HEK293 (cell line): ENCODE measurements at regions not wholly inside any gene's neighbourhood (a gene's known extent, or its start where the extent isn't known, plus 50 kb on each side); places are given as distances from the start of the nearest gene placed in this dataset.

Experiments
- HOXA7 ChIP-seq: sonication (generic); formaldehyde crosslinking; IDR thresholded peaks from 2 replicates; pipeline ENCODE4 v1.8.1; 2022; ENCODE audit warnings: missing genetic modification reagents, borderline replicate concordance
- IKZF3 ChIP-seq: fragments of 450-650 bp; IDR thresholded peaks from 2 replicates; pipeline ENCODE4 v1.5.0; 2018; ENCODE audit warnings: missing biosample characterization, mild to moderate bottlenecking, missing genetic modification characterization, moderate library complexity
- KLF7 ChIP-seq: fragments of 450-650 bp; formaldehyde crosslinking; IDR thresholded peaks from 2 replicates; pipeline ENCODE4 v1.5.1; 2016; ENCODE audit warnings: missing biosample characterization, missing genetic modification characterization, borderline replicate concordance
- MEIS1 ChIP-seq: sonication (generic); formaldehyde crosslinking; IDR thresholded peaks from 2 replicates; pipeline ENCODE4 v1.8.1; 2022; ENCODE audit warnings: missing genetic modification reagents, mild to moderate bottlenecking, borderline replicate concordance
- OVOL3 ChIP-seq: fragments of 450-650 bp; formaldehyde crosslinking; IDR thresholded peaks from 2 replicates; pipeline ENCODE4 v1.5.1; 2016; ENCODE audit warnings: missing biosample characterization, missing genetic modification characterization
- PRDM4 ChIP-seq: fragments of 450-650 bp; formaldehyde crosslinking; IDR thresholded peaks from 2 replicates; pipeline ENCODE4 v1.5.1; 2017; ENCODE audit warnings: missing biosample characterization, missing genetic modification characterization
- PRDM6 ChIP-seq: fragments of 450-650 bp; formaldehyde crosslinking; IDR thresholded peaks from 2 replicates; pipeline ENCODE4 v1.5.1; 2017; ENCODE audit warnings: missing biosample characterization, missing genetic modification characterization
- SETDB1 ChIP-seq: IDR thresholded peaks from one replicate; pipeline ENCODE4 v1.6.1; 2017; ENCODE audit warnings: mild to moderate bottlenecking, low read length, moderate library complexity, mixed read lengths; ENCODE audit not compliant: insufficient read length
- SP3 ChIP-seq: fragments of 450-650 bp; formaldehyde crosslinking; IDR thresholded peaks from 2 replicates; pipeline ENCODE4 v1.5.1; 2016; ENCODE audit warnings: missing biosample characterization, missing genetic modification characterization
- YY1 ChIP-seq: fragments of 450-650 bp; formaldehyde crosslinking; IDR thresholded peaks from 2 replicates; pipeline ENCODE4 v1.5.1; 2018; ENCODE audit warnings: missing biosample characterization, missing genetic modification characterization
- ZBTB10 ChIP-seq: fragments of 450-650 bp; formaldehyde crosslinking; IDR thresholded peaks from 2 replicates; pipeline ENCODE4 v1.5.1; 2016; ENCODE audit warnings: missing biosample characterization, missing genetic modification characterization
- ZEB2 ChIP-seq: fragments of 450-650 bp; formaldehyde crosslinking; IDR thresholded peaks from 2 replicates; pipeline ENCODE4 v1.5.1; 2016; ENCODE audit warnings: missing biosample characterization, missing genetic modification characterization
- ZNF132 ChIP-seq: fragments of 450-650 bp; formaldehyde crosslinking; IDR thresholded peaks from 2 replicates; pipeline ENCODE4 v1.5.1; 2017; ENCODE audit warnings: missing biosample characterization, missing genetic modification characterization, borderline replicate concordance
- ZNF138 ChIP-seq: fragments of 450-650 bp; formaldehyde crosslinking; IDR thresholded peaks from 2 replicates; pipeline ENCODE4 v1.5.1; 2016; ENCODE audit warnings: missing biosample characterization, missing genetic modification characterization, borderline replicate concordance
- ZNF16 ChIP-seq: fragments of 450-650 bp; formaldehyde crosslinking; IDR thresholded peaks from 2 replicates; pipeline ENCODE4 v1.5.1; 2016; ENCODE audit warnings: low read depth, missing biosample characterization, missing genetic modification characterization
- ZNF169 ChIP-seq: fragments of 450-650 bp; formaldehyde crosslinking; IDR thresholded peaks from 2 replicates; pipeline ENCODE4 v1.5.1; 2016; ENCODE audit warnings: missing biosample characterization, missing genetic modification characterization
- ZNF174 ChIP-seq: fragments of 450-650 bp; formaldehyde crosslinking; IDR thresholded peaks from 2 replicates; pipeline ENCODE4 v1.5.0; 2017; ENCODE audit warnings: missing biosample characterization, mild to moderate bottlenecking, missing genetic modification characterization
- ZNF19 ChIP-seq: fragments of 450-650 bp; formaldehyde crosslinking; IDR thresholded peaks from 2 replicates; pipeline ENCODE4; 2016; ENCODE audit warnings: missing biosample characterization, missing genetic modification characterization, low read depth
- ZNF202 ChIP-seq: fragments of 450-650 bp; formaldehyde crosslinking; IDR thresholded peaks from 2 replicates; pipeline ENCODE4 v1.5.1; 2016; ENCODE audit warnings: missing biosample characterization, missing genetic modification characterization, borderline replicate concordance
- ZNF239 ChIP-seq: fragments of 450-650 bp; formaldehyde crosslinking; IDR thresholded peaks from 2 replicates; pipeline ENCODE4 v1.5.1; 2016; ENCODE audit warnings: missing biosample characterization, missing genetic modification characterization
- ZNF266 ChIP-seq: fragments of 450-650 bp; formaldehyde crosslinking; IDR thresholded peaks from 2 replicates; pipeline ENCODE4 v1.5.1; 2016; ENCODE audit warnings: missing biosample characterization, missing genetic modification characterization, low read depth
- ZNF274 ChIP-seq, 2 experiments: fragments of 200-500 bp in 1 of 2; fragments of 450-650 bp in 1 of 2; sonication (Bioruptor generic) in 1 of 2; formaldehyde crosslinking in 1 of 2; IDR thresholded peaks; 2 replicates each; pipeline versions ENCODE4 v1.5.1 to v1.6.1; 2014 to 2016; ENCODE audit warnings: borderline replicate concordance in 1 of 2, inconsistent platforms in 1 of 2, low read length in 1 of 2, missing biosample characterization in 1 of 2, missing genetic modification characterization in 1 of 2
- ZNF302 ChIP-seq: fragments of 450-650 bp; formaldehyde crosslinking; IDR thresholded peaks from 2 replicates; pipeline ENCODE4 v1.5.1; 2016; ENCODE audit warnings: missing biosample characterization, missing genetic modification characterization, low read depth
- ZNF324 ChIP-seq: fragments of 450-650 bp; formaldehyde crosslinking; IDR thresholded peaks from 2 replicates; pipeline ENCODE4 v1.5.1; 2016; ENCODE audit warnings: missing biosample characterization, missing genetic modification characterization
- ZNF341 ChIP-seq: fragments of 450-650 bp; formaldehyde crosslinking; IDR thresholded peaks from 2 replicates; pipeline ENCODE4; 2016; ENCODE audit warnings: low read depth, missing biosample characterization, missing genetic modification characterization
- ZNF530 ChIP-seq: fragments of 450-650 bp; formaldehyde crosslinking; IDR thresholded peaks from 2 replicates; pipeline ENCODE4 v1.5.1; 2016; ENCODE audit warnings: low read depth, missing biosample characterization, missing genetic modification characterization
- ZNF555 ChIP-seq: fragments of 450-650 bp; formaldehyde crosslinking; conservative IDR thresholded peaks from 2 replicates; pipeline ENCODE4 v1.5.1; 2017; ENCODE audit warnings: missing biosample characterization, mild to moderate bottlenecking, missing genetic modification characterization, inconsistent platforms
- ZNF596 ChIP-seq: fragments of 450-650 bp; IDR thresholded peaks from 2 replicates; pipeline ENCODE4 v1.5.0; 2018; ENCODE audit warnings: missing biosample characterization, mild to moderate bottlenecking, missing genetic modification characterization, moderate library complexity
- ZNF610 ChIP-seq: fragments of 450-650 bp; formaldehyde crosslinking; IDR thresholded peaks from 2 replicates; pipeline ENCODE4 v1.5.1; 2016; ENCODE audit warnings: missing biosample characterization, missing genetic modification characterization, borderline replicate concordance
- ZNF621 ChIP-seq: fragments of 450-650 bp; formaldehyde crosslinking; IDR thresholded peaks from 2 replicates; pipeline ENCODE4 v1.5.1; 2017; ENCODE audit warnings: missing biosample characterization, missing genetic modification characterization
- ZNF629 ChIP-seq: fragments of 450-650 bp; formaldehyde crosslinking; IDR thresholded peaks from 2 replicates; pipeline ENCODE4 v1.5.1; 2017; ENCODE audit warnings: missing biosample characterization, missing genetic modification characterization
- ZNF791 ChIP-seq: fragments of 450-650 bp; formaldehyde crosslinking; IDR thresholded peaks from 2 replicates; pipeline ENCODE4 v1.5.1; 2016; ENCODE audit warnings: missing biosample characterization, missing genetic modification characterization
- ZNF792 ChIP-seq: fragments of 450-650 bp; formaldehyde crosslinking; IDR thresholded peaks from 2 replicates; pipeline ENCODE4 v1.5.1; 2016; ENCODE audit warnings: missing biosample characterization, missing genetic modification characterization
- ZSCAN16 ChIP-seq: fragments of 450-650 bp; formaldehyde crosslinking; IDR thresholded peaks from 2 replicates; pipeline ENCODE4 v1.5.1; 2016; ENCODE audit warnings: missing biosample characterization, missing genetic modification characterization

- TF ChIP-seq ZNF791 (tag by site-specific recombination) = no peak
- TF ChIP-seq ZNF138 (tag by site-specific recombination) = no peak
- TF ChIP-seq SP3 (tag by site-specific recombination) = no peak
- peak; percentile 76 for TF ChIP-seq ZNF324 (tag by site-specific recombination)
- 0 out of 2 replicates have a peak, but pooled peaks have one; percentile 45 for TF ChIP-seq OVOL3 (tag by site-specific recombination)
- TF ChIP-seq ZNF596 (tag by site-specific recombination) = peak; percentile 68
- no peak for TF ChIP-seq ZNF16 (tag by site-specific recombination)
- TF ChIP-seq ZNF132 (tag by site-specific recombination) = no peak
- 0 out of 2 replicates have a peak, but pooled peaks have one; percentile 31 for TF ChIP-seq ZNF610 (tag by site-specific recombination)
- TF ChIP-seq HOXA7 (CRISPR knock-in tag) = no peak
- TF ChIP-seq ZNF274 (IDR thresholded peaks at IDR 0.05; ENCODE audit: low read length) = no peak
- TF ChIP-seq ZNF274 (tag by site-specific recombination; IDR thresholded peaks at IDR 0.05; ENCODE audit: borderline replicate concordance) = no peak
- TF ChIP-seq ZNF621 (tag by site-specific recombination) = no peak
- TF ChIP-seq PRDM6 (tag by site-specific recombination) = peak; percentile 99
- no peak for TF ChIP-seq ZNF239 (tag by site-specific recombination)
- TF ChIP-seq ZNF302 (tag by site-specific recombination) = no peak
- TF ChIP-seq ZSCAN16 (tag by site-specific recombination) = no peak
- no peak for TF ChIP-seq ZNF174
- TF ChIP-seq ZNF792 (tag by site-specific recombination) = no peak
- no peak for TF ChIP-seq KLF7
- TF ChIP-seq MEIS1 = no peak
- no peak for TF ChIP-seq ZNF266 (tag by site-specific recombination)
- TF ChIP-seq IKZF3 (tag by site-specific recombination) = peak; percentile 51; the same call in 1 of the 2 replicates
- TF ChIP-seq ZNF555 (tag by site-specific recombination) = no peak
- TF ChIP-seq ZBTB10 (tag by site-specific recombination) = no peak
- TF ChIP-seq ZEB2 (tag by site-specific recombination) = peak; percentile 96
- TF ChIP-seq ZNF169 (tag by site-specific recombination) = no peak
- no peak for TF ChIP-seq ZNF19 (tag by site-specific recombination)
- TF ChIP-seq ZNF341 = peak; percentile 80
- TF ChIP-seq ZNF629 (tag by site-specific recombination) = peak; percentile 89
- no peak for TF ChIP-seq SETDB1
- no peak for TF ChIP-seq ZNF530 (tag by site-specific recombination)
- peak; percentile 29; the same call in 1 of the 2 replicates for TF ChIP-seq YY1 (tag by site-specific recombination)
- no peak for TF ChIP-seq ZNF202 (tag by site-specific recombination)
- no peak for TF ChIP-seq PRDM4 (tag by site-specific recombination)
Observed at GRCh38 chr1:232547938-232548484, 81.9 kb downstream of the SIPA1L2 start (continued).
